DMS53 (cell line): ENCODE measurements at regions not wholly inside any gene's neighbourhood (a gene's known extent, or its start where the extent isn't known, plus 50 kb on each side); places are given as distances from the start of the nearest gene placed in this dataset.

Experiments
- DNase-seq: peaks from one replicate; lab custom pipeline; 2025; lab: John Stamatoyannopoulos, UW

GRCh38 chr12:60337839-60338549 lies 742.2 kb downstream of the SLC16A7 start:
- no peak for DNase-seq

GRCh38 chr12:60345442-60345841 lies 749.6 kb downstream of the SLC16A7 start:
- DNase-seq = peak; percentile 40

- no peak for DNase-seq
Measured at GRCh38 chr12:60349232-60349978, 753.6 kb downstream of the SLC16A7 start.

GRCh38 chr12:60387356-60387755 lies 791.5 kb downstream of the SLC16A7 start:
- no peak for DNase-seq

GRCh38 chr12:60391051-60391450 lies 795.2 kb downstream of the SLC16A7 start:
- DNase-seq = no peak

- no peak for DNase-seq
Measured at GRCh38 chr12:60391791-60392190, 796.0 kb downstream of the SLC16A7 start.

- DNase-seq = no peak
Measured at GRCh38 chr12:60393093-60393492, 797.3 kb downstream of the SLC16A7 start.

- DNase-seq = peak; percentile 35
Measured at GRCh38 chr12:60394665-60395064, 798.8 kb downstream of the SLC16A7 start.

- no peak for DNase-seq
Measured at GRCh38 chr12:60398547-60398946, 802.7 kb downstream of the SLC16A7 start.

GRCh38 chr12:60399064-60399463 lies 803.2 kb downstream of the SLC16A7 start:
- no peak for DNase-seq

- DNase-seq = no peak
Measured at GRCh38 chr12:60402996-60403395, 807.2 kb downstream of the SLC16A7 start.

- DNase-seq = no peak
Measured at GRCh38 chr12:60415351-60415750, 819.5 kb downstream of the SLC16A7 start.

- no peak for DNase-seq
Measured at GRCh38 chr12:60419986-60420385, 824.2 kb downstream of the SLC16A7 start.

GRCh38 chr12:60421741-60422140 lies 825.9 kb downstream of the SLC16A7 start:
- no peak for DNase-seq

- no peak for DNase-seq
Measured at GRCh38 chr12:60437297-60437696, 841.5 kb downstream of the SLC16A7 start.

- no peak for DNase-seq
Measured at GRCh38 chr12:60441577-60441976, 845.7 kb downstream of the SLC16A7 start.

GRCh38 chr12:60451457-60451856 lies 855.6 kb downstream of the SLC16A7 start:
- DNase-seq = peak; percentile 63

- DNase-seq = no peak
Measured at GRCh38 chr12:60465060-60465459, 869.2 kb downstream of the SLC16A7 start.

- DNase-seq = no peak
Measured at GRCh38 chr12:60468546-60468945, 872.7 kb downstream of the SLC16A7 start.

GRCh38 chr12:60475825-60476224 lies 880.0 kb downstream of the SLC16A7 start:
- DNase-seq = peak; percentile 40

- DNase-seq = no peak
Measured at GRCh38 chr12:60487284-60487683, 891.5 kb downstream of the SLC16A7 start.

GRCh38 chr12:60489071-60489470 lies 893.2 kb downstream of the SLC16A7 start:
- DNase-seq = no peak

GRCh38 chr12:60494244-60494643 lies 898.4 kb downstream of the SLC16A7 start:
- DNase-seq = peak; percentile 83

GRCh38 chr12:60498656-60499055 lies 902.8 kb downstream of the SLC16A7 start:
- no peak for DNase-seq
